Ascending aorta (tissue), 2 donors: ENCODE measurements at regions not wholly inside any gene's neighbourhood (a gene's known extent, or its start where the extent isn't known, plus 50 kb on each side); places are given as distances from the start of the nearest gene placed in this dataset.
A peak's percentile ranks its signal among the peaks of the same experiment; 100 is the strongest.

Experiments
- DNase-seq, 2 donors: peaks; one replicate each; pipeline ENCODE4 v3.0.0-alpha.2; 2019; ENCODE audit warnings: low spot score in 2 of 2
- H3K27ac ChIP-seq, 2 donors: fragments of 200-600 bp; sonication (generic); one replicate each; pipeline ENCODE4 v1.5.1; 2016 to 2017; ENCODE audit warnings: mild to moderate bottlenecking in 1 of 2
- H3K27me3 ChIP-seq: fragments of 200-600 bp; sonication (generic); one replicate; pipeline ENCODE4 v1.5.1; 2017
- H3K36me3 ChIP-seq, 2 donors: fragments of 200-600 bp; sonication (generic); one replicate each; pipeline ENCODE4 v1.5.1; 2016
- H3K4me1 ChIP-seq, 2 donors: fragments of 200-600 bp; sonication (generic); one replicate each; pipeline ENCODE4 v1.5.1; 2016 to 2017; ENCODE audit warnings: mild to moderate bottlenecking in 1 of 2
- H3K4me3 ChIP-seq, 2 donors: fragments of 200-600 bp; sonication (generic); one replicate each; pipeline ENCODE4 v1.5.1; 2016 to 2017; ENCODE audit warnings: mild to moderate bottlenecking in 1 of 2
- H3K9me3 ChIP-seq, 2 donors: fragments of 200-600 bp; sonication (generic); one replicate each; pipeline ENCODE4 v1.5.1; 2016
- intact Hi-C: fragments of 100-400 bp; cut with DNase I; formaldehyde crosslinking; loops from one replicate; pipeline ENCODE4 v1.15.1; 2023
- TF ChIP-seq, protein P1 (sequence below), 3 experiments: fragments of 200-600 bp in 2 of 3; fragments of 450-650 bp in 1 of 3; sonication (generic) in 2 of 3; IDR thresholded peaks; one replicate each; pipeline ENCODE4 v1.5.1; 2016 to 2019; ENCODE audit warnings: antibody characterized with exemption in 3 of 3, mild to moderate bottlenecking in 1 of 3, moderate library complexity in 1 of 3

DNA sequence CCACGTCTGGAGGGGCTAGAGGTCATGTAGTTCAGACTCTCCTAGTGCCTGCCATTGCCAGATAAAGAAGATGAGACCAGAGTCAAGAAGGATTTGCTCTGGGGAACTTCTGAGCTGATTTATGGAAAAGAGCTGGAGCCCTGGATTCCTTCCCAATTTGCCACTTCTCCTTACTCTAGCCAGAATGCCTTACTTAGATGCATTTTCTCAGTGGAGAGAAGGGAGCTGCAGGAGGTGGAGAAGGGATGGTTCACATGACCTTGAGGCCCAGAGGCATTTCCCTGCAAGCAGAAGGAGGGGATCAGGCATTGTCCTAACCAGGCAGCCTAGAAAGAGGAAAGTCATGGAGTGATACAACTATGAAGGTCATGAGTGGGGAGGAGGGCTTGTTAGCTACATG, 122.2 kb downstream of the UNC5CL start:
- no peaks in the 10 kb centered on the region for H3K36me3 ChIP-seq
- TF ChIP-seq, protein P1, sequence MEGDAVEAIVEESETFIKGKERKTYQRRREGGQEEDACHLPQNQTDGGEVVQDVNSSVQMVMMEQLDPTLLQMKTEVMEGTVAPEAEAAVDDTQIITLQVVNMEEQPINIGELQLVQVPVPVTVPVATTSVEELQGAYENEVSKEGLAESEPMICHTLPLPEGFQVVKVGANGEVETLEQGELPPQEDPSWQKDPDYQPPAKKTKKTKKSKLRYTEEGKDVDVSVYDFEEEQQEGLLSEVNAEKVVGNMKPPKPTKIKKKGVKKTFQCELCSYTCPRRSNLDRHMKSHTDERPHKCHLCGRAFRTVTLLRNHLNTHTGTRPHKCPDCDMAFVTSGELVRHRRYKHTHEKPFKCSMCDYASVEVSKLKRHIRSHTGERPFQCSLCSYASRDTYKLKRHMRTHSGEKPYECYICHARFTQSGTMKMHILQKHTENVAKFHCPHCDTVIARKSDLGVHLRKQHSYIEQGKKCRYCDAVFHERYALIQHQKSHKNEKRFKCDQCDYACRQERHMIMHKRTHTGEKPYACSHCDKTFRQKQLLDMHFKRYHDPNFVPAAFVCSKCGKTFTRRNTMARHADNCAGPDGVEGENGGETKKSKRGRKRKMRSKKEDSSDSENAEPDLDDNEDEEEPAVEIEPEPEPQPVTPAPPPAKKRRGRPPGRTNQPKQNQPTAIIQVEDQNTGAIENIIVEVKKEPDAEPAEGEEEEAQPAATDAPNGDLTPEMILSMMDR (IDR thresholded peaks at IDR 0.05), result no peak
- H3K27me3 ChIP-seq, result no peaks in the 10 kb centered on the region
- no peak overlapping the region for H3K4me3 ChIP-seq
- no peak for DNase-seq
- no peak overlapping the region for H3K27ac ChIP-seq
- intact Hi-C loops, result loop anchor here (10.0 kb wide), 1 partner anchor 932 kb away; no protein-coding TSS in a partner anchor
- no peaks in the 10 kb centered on the region for H3K4me1 ChIP-seq
- no peaks in the 10 kb centered on the region for H3K9me3 ChIP-seq

DNA sequence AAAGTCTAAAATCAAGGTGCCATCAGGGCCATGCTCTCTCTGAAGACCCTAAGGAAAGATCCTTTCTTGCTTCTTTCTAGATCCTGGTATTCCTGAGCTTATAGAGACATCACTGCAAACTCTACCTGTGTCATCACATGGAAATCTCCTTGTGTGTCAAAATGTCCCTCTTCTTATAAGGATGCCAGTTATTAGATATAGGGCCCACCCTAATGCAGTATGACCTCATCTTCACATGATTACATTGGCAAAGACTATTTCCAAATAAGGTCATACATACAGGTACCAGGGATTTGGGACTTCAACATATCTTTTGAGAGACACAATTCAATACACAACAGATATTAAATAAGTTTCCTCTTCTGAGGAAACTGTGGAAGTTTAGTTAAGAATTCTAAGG, 123.9 kb downstream of the UNC5CL start:
- intact Hi-C loops, result loop anchor here (10.0 kb wide), 1 partner anchor 930 kb away; no protein-coding TSS in a partner anchor
- Histone ChIP-seq H3K27ac (no peak overlapping the region), H3K4me1 (no peaks in the 10 kb centered on the region), H3K9me3 (no peaks in the 10 kb centered on the region), H3K27me3 (no peaks in the 10 kb centered on the region), H3K36me3 (no peaks in the 10 kb centered on the region), H3K4me3 (no peak overlapping the region)
- no peak for DNase-seq
- TF ChIP-seq, protein P1 (IDR thresholded peaks at IDR 0.05), result no peak

DNA sequence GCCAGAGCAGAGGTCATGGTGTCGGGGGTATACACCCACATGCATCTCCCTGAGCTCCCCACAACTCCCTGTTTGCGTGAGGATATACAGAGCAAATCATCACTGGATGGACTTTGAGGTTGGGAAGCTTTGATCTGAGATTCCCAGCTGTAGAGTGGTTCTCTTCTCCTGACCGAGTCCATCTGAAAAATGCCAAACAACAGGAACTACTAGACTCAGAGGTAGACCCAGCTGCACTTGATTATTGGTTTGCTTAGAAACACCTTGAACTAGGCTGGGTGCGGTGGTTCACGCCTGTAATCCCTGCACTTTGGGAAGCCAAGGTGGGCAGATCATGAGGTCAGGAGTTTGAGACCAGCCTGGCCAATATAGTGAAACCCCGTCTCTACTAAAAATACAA, 125.0 kb downstream of the UNC5CL start:
- TF ChIP-seq, protein P1 (IDR thresholded peaks at IDR 0.05), result no peak
- intact Hi-C loops, result loop anchor here (5.0 to 10.0 kb wide), 2 partner anchors 67 to 929 kb away; no protein-coding TSS in a partner anchor
- no peaks in the 10 kb centered on the region for H3K4me1 ChIP-seq
- DNase-seq, result no peak
- H3K27ac ChIP-seq, result no peak overlapping the region
- H3K9me3 ChIP-seq, result no peaks in the 10 kb centered on the region
- H3K27me3 ChIP-seq, result no peaks in the 10 kb centered on the region
- H3K36me3 ChIP-seq, result no peaks in the 10 kb centered on the region
- H3K4me3 ChIP-seq, result no peak overlapping the region

DNA sequence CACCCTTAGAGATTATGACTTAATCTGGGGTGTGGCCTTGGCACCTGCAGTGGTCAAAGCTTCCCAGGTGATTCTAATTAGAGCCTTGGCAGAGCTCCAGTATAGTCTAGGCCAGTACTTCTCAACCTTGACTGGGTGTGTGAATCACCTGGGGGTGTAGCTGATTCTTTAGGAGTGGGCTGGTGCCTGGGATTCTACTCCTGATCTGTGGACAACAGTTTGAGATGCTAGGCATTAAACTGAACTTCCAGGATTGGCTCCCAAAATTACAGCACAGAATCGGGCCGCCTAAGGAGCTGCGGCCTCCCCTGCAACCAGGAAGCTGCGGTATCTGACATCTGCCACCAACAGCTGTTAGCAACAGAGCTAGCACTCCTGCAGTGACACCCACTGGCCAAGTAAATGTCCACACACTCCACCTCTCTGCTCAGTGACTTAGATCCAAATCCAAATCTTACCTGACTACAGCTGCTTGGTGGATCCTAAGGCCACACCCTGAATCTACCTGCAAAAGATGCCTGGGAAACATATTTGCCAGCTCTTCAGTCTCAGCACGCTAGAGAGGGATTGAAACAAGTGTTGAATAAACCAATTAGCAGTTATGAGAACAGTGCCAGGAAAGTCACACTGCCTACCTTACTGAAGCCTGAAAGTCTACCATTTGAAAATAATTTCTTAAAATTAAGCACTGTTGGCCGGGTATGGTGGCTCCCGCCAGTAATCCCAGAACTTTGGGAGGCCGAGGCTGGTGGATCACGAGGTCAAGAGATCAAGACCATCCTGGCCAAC, 126.7 kb downstream of the UNC5CL start:
- no peak for DNase-seq
- Histone ChIP-seq H3K36me3 (no peaks in the 10 kb centered on the region), H3K4me3 (no peak overlapping the region), H3K4me1 (peaks cover 0 to 5% of the 10 kb centered on the region in 2 donors), H3K27me3 (no peaks in the 10 kb centered on the region), H3K9me3 (no peaks in the 10 kb centered on the region), H3K27ac (no peak overlapping the region)
- TF ChIP-seq, protein P1 (IDR thresholded peaks at IDR 0.05), result peak; percentile 42 to 64 (median 56)
- intact Hi-C loops, result loop anchor here (2.0 to 10.0 kb wide), 3 partner anchors 18 to 928 kb away; no protein-coding TSS in a partner anchor

DNA sequence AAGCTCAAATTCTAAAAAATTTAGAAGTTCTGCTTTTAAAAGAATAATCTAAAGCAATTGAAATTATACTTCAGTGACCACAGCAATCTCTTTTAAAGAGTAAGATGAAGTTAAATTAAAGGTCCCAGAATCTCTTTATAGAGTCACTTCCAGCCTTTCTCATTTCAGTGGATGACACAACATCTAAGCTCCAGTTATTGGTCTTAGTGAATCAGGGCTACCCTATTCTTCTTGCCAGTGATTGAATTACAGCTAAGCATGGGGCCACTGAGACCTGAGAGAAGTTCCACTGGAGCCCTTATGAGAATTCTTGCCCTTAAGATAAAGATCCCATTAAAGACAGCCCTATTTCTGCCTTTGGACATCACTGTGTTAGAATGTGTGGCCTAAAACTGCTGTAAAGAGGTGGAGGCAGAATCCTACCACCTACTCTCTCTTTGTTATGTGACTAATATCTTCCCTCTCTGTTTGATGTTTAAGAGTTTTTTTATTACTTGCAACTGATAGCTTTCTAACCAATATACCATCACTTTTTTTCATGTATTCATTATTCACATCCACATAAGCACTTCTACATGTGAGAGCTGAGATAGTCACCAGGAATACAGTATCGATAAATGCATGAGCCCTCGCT, 128.6 kb downstream of the UNC5CL start:
- H3K27ac ChIP-seq, result no peak overlapping the region
- no peaks in the 10 kb centered on the region for H3K9me3 ChIP-seq
- H3K36me3 ChIP-seq, result no peaks in the 10 kb centered on the region
- H3K4me3 ChIP-seq, result no peak overlapping the region
- intact Hi-C loops, result loop anchor here (5.0 to 10.0 kb wide), 2 partner anchors 63 to 926 kb away; no protein-coding TSS in a partner anchor
- H3K4me1 ChIP-seq, result peaks cover 3 to 10% of the 10 kb centered on the region in 2 donors
- no peaks in the 10 kb centered on the region for H3K27me3 ChIP-seq
- no peak for DNase-seq
- TF ChIP-seq, protein P1 (IDR thresholded peaks at IDR 0.05), result no peak
